ENCODE measurements at regions not wholly inside any gene's neighbourhood (a gene's known extent, or its start where the extent isn't known, plus 50 kb on each side); places are given as distances from the start of the nearest gene placed in this dataset.

DNA sequence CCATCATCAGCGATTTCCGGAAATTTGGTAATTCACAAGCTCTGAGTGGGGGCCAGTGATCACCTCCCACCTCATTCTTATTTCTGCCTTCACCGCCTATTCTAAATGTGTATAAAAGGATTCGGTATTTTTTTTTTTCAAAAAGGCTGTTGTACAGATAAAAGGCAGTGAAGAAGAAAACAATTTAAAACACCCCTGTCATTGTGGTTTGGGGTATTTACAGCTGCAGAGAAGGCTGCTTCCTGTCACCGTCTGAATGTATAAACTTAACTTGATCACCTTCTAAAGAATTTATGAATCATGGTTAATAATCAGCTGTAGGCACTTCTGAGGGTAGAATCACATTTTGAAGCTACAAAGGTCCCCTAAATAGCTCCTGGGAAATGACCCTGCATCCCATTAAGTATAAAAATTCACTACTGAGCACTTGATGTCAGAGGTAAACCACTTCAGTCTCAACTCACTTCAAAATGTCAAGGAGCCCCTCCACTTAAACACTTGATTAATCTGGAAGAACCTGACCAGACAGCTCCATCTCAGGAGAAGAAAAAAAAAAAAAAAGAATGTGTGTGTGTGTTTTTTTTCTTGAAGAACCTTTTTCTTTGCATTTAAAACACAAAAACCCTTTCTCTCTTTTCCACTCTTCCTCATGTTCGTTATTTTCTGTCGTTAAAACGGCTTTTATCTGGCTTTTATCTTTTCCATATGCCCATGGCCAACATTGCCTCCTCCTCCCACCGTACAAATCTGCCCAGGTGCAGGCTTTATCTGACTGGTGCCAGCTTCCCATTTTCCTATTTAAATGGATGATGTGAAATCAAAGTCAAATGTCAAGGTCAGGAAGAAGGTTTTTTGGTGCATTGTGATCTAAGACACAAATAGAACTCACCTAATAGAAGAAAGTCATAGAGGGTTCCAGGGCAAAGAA lies 291.2 kb downstream of the IRX1 start:
- no peak for DNase-seq
- H3K27ac ChIP-seq: no peak overlapping the region
- H3K4me3 ChIP-seq: no peak overlapping the region
- H3K36me3 ChIP-seq: no peaks in the 10 kb centered on the region
- no peaks in the 10 kb centered on the region for H3K4me1 ChIP-seq
- H3K27me3 ChIP-seq: no peaks in the 10 kb centered on the region
- H3K9me3 ChIP-seq: no peaks in the 10 kb centered on the region
- TF ChIP-seq, protein P1, sequence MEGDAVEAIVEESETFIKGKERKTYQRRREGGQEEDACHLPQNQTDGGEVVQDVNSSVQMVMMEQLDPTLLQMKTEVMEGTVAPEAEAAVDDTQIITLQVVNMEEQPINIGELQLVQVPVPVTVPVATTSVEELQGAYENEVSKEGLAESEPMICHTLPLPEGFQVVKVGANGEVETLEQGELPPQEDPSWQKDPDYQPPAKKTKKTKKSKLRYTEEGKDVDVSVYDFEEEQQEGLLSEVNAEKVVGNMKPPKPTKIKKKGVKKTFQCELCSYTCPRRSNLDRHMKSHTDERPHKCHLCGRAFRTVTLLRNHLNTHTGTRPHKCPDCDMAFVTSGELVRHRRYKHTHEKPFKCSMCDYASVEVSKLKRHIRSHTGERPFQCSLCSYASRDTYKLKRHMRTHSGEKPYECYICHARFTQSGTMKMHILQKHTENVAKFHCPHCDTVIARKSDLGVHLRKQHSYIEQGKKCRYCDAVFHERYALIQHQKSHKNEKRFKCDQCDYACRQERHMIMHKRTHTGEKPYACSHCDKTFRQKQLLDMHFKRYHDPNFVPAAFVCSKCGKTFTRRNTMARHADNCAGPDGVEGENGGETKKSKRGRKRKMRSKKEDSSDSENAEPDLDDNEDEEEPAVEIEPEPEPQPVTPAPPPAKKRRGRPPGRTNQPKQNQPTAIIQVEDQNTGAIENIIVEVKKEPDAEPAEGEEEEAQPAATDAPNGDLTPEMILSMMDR (IDR thresholded peaks at IDR 0.05): no peak
- no peak for TF ChIP-seq POLR2A (IDR thresholded peaks at IDR 0.05)

DNA sequence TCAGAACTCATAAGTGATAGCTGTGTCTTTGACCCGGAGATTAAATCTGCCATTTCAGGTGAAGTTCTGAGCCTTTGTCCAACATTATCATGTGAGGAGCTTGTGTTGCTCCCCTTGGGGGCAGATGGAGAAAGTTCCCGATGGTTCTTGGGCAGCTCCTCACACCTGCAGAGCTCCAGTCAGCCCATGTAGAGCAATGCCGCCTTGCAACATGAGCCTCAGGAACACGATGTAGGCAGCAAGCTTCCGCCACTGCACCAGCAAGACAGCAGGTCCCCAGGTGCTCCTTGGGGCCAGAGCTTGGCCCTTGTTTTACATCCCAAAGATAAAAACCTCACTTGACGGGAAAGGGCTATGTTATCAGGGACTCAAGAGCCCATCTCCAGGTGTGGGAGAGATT lies 292.7 kb downstream of the IRX1 start:
- Histone ChIP-seq H3K4me3 (no peak overlapping the region), H3K27me3 (no peaks in the 10 kb centered on the region), H3K36me3 (no peaks in the 10 kb centered on the region), H3K27ac (no peak overlapping the region), H3K9me3 (no peaks in the 10 kb centered on the region), H3K4me1 (no peaks in the 10 kb centered on the region)
- TF ChIP-seq, protein P1 (IDR thresholded peaks at IDR 0.05): no peak
- no peak for TF ChIP-seq POLR2A (IDR thresholded peaks at IDR 0.05)
- no peak for DNase-seq

DNA sequence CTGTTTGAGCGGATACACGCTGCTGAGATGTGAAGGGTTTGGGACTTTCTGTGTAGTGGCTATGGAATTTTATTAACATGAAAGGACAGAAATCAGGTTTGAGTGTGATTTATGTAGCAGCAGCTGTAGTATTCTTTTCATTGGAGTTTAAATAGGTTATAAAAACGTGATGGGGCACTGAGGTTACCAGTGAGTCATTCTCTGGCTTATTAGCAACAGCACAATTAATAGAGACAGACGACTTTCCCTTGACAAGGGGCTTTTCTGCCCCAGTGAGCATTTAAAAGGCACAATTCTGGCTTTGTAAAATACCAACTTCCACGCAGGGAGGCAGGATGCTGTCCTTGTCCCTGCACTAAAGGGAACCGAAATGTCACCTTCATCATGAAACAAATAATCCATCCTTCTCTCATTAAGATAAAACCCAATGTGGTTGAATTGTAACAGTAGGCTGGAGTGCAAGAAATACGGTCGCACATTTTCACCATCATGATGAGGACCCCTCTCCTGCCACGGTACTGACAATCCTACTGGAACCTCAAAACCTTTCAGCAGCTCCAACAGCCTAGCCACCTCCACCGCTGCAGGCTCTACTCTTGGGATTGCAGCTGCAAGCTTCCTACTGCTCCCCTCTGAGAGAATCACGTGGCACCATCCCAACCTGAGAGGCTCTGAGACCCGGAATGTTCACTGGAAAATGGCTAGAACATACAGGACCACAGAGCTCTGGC lies 293.9 kb downstream of the IRX1 start:
- H3K4me1 ChIP-seq: no peaks in the 10 kb centered on the region
- no peak overlapping the region for H3K27ac ChIP-seq
- H3K9me3 ChIP-seq: no peaks in the 10 kb centered on the region
- no peak overlapping the region for H3K4me3 ChIP-seq
- H3K27me3 ChIP-seq: no peaks in the 10 kb centered on the region
- no peak for DNase-seq
- no peaks in the 10 kb centered on the region for H3K36me3 ChIP-seq
- no peak for TF ChIP-seq POLR2A (IDR thresholded peaks at IDR 0.05)
- TF ChIP-seq, protein P1 (IDR thresholded peaks at IDR 0.05): no peak

DNA sequence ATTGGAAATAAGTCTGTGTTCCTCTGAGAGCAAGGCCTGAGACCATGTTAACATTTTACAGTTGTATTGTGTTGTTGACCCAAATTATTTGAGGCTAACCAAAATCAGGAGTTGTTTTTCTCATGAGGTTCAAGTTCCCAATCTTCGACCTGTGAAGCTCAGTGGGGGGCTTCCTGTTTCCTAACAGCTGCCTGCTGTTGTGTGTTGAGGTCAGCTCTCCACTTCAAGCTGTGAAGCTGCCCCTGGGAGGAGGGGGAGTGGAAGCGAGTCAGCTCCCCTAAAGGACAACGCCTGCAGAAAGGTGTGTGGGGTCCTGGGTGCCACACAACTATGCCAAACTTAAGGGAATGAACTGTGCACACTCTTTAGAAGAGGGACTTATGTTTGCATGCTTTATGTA lies 295.5 kb downstream of the IRX1 start:
- no peaks in the 10 kb centered on the region for H3K9me3 ChIP-seq
- H3K27ac ChIP-seq: no peak overlapping the region
- H3K4me3 ChIP-seq: no peak overlapping the region
- no peaks in the 10 kb centered on the region for H3K4me1 ChIP-seq
- no peaks in the 10 kb centered on the region for H3K36me3 ChIP-seq
- DNase-seq: no peak
- no peaks in the 10 kb centered on the region for H3K27me3 ChIP-seq
- no peak for TF ChIP-seq POLR2A (IDR thresholded peaks at IDR 0.05)
- TF ChIP-seq, protein P1 (IDR thresholded peaks at IDR 0.05): no peak

DNA sequence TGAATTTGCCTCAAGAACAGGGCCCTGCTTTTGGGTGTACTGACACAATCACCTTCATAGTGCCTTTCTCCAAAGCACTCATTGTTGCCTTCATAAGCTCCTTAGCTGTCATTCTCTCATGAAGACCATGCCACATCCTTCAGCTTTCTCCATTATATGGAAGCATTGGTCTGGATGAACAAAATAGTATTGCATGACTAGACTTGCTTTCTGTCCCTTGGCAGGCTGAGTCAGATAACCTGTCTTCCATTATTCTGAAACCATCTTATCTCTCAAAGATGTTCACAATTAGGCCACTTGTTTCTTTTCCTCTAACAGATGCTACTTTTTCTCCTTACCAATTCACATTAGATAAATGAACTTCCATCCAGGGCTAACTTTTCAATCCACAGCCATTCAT lies 297.9 kb downstream of the IRX1 start:
- H3K27me3 ChIP-seq: no peaks in the 10 kb centered on the region
- H3K4me3 ChIP-seq: no peak overlapping the region
- DNase-seq: no peak
- H3K9me3 ChIP-seq: no peaks in the 10 kb centered on the region
- H3K36me3 ChIP-seq: no peaks in the 10 kb centered on the region
- H3K27ac ChIP-seq: no peak overlapping the region
- TF ChIP-seq POLR2A (IDR thresholded peaks at IDR 0.05): no peak
- TF ChIP-seq, protein P1 (IDR thresholded peaks at IDR 0.05): no peak
- H3K4me1 ChIP-seq: no peaks in the 10 kb centered on the region

Data from Peyer's patch (tissue), 4 donors.